HepG2 (cell line): ENCODE measurements at regions not wholly inside any gene's neighbourhood (a gene's known extent, or its start where the extent isn't known, plus 50 kb on each side); places are given as distances from the start of the nearest gene placed in this dataset.

Source experiments
- EZH2 ChIP-seq: conservative IDR thresholded peaks from 2 replicates; pipeline ENCODE4 v1.6.1; 2012; ENCODE audit warnings: mild to moderate bottlenecking, low read depth, low read length, moderate library complexity
- HES4 ChIP-seq: sonication (generic); formaldehyde crosslinking; IDR thresholded peaks from 2 replicates; pipeline ENCODE4 v1.9.0; 2021; ENCODE audit warnings: mild to moderate bottlenecking, missing genetic modification reagents, borderline replicate concordance
- MYC ChIP-seq: sonication (generic); formaldehyde crosslinking; IDR thresholded peaks from 2 replicates; pipeline ENCODE4 v1.9.0; 2021; ENCODE audit warnings: missing genetic modification reagents, borderline replicate concordance
- POLR2A ChIP-seq, 2 experiments: IDR thresholded peaks; 2 replicates each; pipeline ENCODE4 v1.6.1; 2011; ENCODE audit warnings: low read depth in 2 of 2, low read length in 2 of 2, mild to moderate bottlenecking in 1 of 2, moderate library complexity in 1 of 2; ENCODE audit not compliant: insufficient read depth in 1 of 2
- SOX6 ChIP-seq, 2 experiments: fragments of 450-650 bp in 1 of 2; sonication (generic) in 1 of 2; formaldehyde crosslinking in 1 of 2; IDR thresholded peaks; 2 replicates each; pipeline versions ENCODE4 v1.4.0 to v1.6.1; 2017 to 2020; ENCODE audit warnings: antibody characterized with exemption in 1 of 2, mild to moderate bottlenecking in 1 of 2, missing genetic modification reagents in 1 of 2
- SRY ChIP-seq: sonication (generic); formaldehyde crosslinking; IDR thresholded peaks from 2 replicates; pipeline ENCODE4 v1.8.0; 2022; ENCODE audit warnings: mild to moderate bottlenecking, missing genetic modification reagents
- ZMYM4 ChIP-seq: sonication (generic); formaldehyde crosslinking; IDR thresholded peaks from 2 replicates; pipeline ENCODE4 v1.8.1; 2023; ENCODE audit warnings: mild to moderate bottlenecking, missing genetic modification reagents
- TF ChIP-seq, protein P1 (sequence below), 2 experiments: sonication (generic) in 1 of 2; formaldehyde crosslinking in 1 of 2; IDR thresholded peaks; 2 replicates each; pipeline versions ENCODE4 v1.4.0 to v1.6.1; 2016 to 2020; ENCODE audit warnings: borderline replicate concordance in 1 of 2, low read depth in 1 of 2, mild to moderate bottlenecking in 1 of 2, missing genetic modification reagents in 1 of 2

DNA sequence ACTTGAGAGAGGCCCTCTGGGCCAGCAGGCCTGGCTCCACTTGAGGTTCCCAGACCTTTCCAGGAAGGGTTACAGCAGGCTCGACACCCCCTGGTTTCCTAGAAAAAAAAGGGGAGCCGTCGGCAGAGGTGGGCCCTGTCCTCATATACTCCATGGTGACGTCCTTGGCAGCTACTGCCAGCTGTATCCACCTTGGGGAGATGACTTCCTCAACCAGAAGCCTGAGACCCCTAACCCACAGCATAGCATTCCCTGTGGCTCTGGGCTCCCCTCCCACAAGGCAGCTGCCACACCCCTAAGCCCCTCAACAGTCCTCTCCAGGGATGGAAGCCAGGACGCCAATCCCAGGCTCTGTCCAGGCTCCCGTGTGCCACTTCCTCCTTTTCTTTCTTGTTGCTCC lies 294.8 kb downstream of the CDC5L start:
- no peak for TF ChIP-seq SRY (CRISPR knock-in tag)
- TF ChIP-seq HES4 (CRISPR knock-in tag): no peak
- TF ChIP-seq POLR2A (IDR thresholded peaks at IDR 0.05; ENCODE audit: insufficient read depth in 1 of 2, low read depth in 2 of 2, low read length in 2 of 2): no peak
- TF ChIP-seq, protein P1, sequence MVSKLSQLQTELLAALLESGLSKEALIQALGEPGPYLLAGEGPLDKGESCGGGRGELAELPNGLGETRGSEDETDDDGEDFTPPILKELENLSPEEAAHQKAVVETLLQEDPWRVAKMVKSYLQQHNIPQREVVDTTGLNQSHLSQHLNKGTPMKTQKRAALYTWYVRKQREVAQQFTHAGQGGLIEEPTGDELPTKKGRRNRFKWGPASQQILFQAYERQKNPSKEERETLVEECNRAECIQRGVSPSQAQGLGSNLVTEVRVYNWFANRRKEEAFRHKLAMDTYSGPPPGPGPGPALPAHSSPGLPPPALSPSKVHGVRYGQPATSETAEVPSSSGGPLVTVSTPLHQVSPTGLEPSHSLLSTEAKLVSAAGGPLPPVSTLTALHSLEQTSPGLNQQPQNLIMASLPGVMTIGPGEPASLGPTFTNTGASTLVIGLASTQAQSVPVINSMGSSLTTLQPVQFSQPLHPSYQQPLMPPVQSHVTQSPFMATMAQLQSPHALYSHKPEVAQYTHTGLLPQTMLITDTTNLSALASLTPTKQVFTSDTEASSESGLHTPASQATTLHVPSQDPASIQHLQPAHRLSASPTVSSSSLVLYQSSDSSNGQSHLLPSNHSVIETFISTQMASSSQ (IDR thresholded peaks at IDR 0.05; ENCODE audit: low read depth): no peak
- TF ChIP-seq, protein P1 (CRISPR knock-in tag; IDR thresholded peaks at IDR 0.05; ENCODE audit: borderline replicate concordance): no peak
- no peak for TF ChIP-seq SOX6 (IDR thresholded peaks at IDR 0.05)
- TF ChIP-seq SOX6 (CRISPR knock-in tag; IDR thresholded peaks at IDR 0.05): no peak
- TF ChIP-seq MYC: no peak
- TF ChIP-seq ZMYM4 (CRISPR knock-in tag): no peak
- TF ChIP-seq EZH2: no peak
